Fibroblast of upper back skin (primary cell): ENCODE measurements at regions not wholly inside any gene's neighbourhood (a gene's known extent, or its start where the extent isn't known, plus 50 kb on each side); places are given as distances from the start of the nearest gene placed in this dataset.
A peak's percentile ranks its signal among the peaks of the same experiment; 100 is the strongest.

Source experiments
- DNase-seq: peaks from one replicate; pipeline ENCODE4 v3.0.0-alpha.2; 2013

- peak; percentile 0 for DNase-seq
Observed at GRCh38 chr18:72470391-72470790, 73.8 kb downstream of the CBLN2 start.

- DNase-seq = no peak
Observed at GRCh38 chr18:72468021-72468710, 76.0 kb downstream of the CBLN2 start.

GRCh38 chr18:72460210-72460680, 83.9 kb downstream of the CBLN2 start:
- DNase-seq = peak; percentile 63

GRCh38 chr18:72458271-72458670, 85.9 kb downstream of the CBLN2 start:
- peak; percentile 24 for DNase-seq

GRCh38 chr18:72456802-72457201, 87.3 kb downstream of the CBLN2 start:
- peak; percentile 71 for DNase-seq

GRCh38 chr18:72452328-72452727, 91.8 kb downstream of the CBLN2 start:
- no peak for DNase-seq

- DNase-seq = no peak
Observed at GRCh38 chr18:72444798-72445155, 99.4 kb downstream of the CBLN2 start.

GRCh38 chr18:72444111-72444797, 99.9 kb downstream of the CBLN2 start:
- no peak for DNase-seq

GRCh38 chr18:72436401-72436800, 107.7 kb downstream of the CBLN2 start:
- DNase-seq = no peak

GRCh38 chr18:72433756-72434155, 110.4 kb downstream of the CBLN2 start:
- no peak for DNase-seq

GRCh38 chr18:72427721-72428120, 116.4 kb downstream of the CBLN2 start:
- DNase-seq = peak; percentile 32

GRCh38 chr18:72419914-72420313, 124.2 kb downstream of the CBLN2 start:
- DNase-seq = peak; percentile 67

GRCh38 chr18:72412927-72413326, 131.2 kb downstream of the CBLN2 start:
- DNase-seq = no peak

- no peak for DNase-seq
Observed at GRCh38 chr18:72411261-72411660, 132.9 kb downstream of the CBLN2 start.

- DNase-seq = no peak
Observed at GRCh38 chr18:72410399-72410798, 133.7 kb downstream of the CBLN2 start.

- DNase-seq = no peak
Observed at GRCh38 chr18:72409903-72410302, 134.2 kb downstream of the CBLN2 start.

- no peak for DNase-seq
Observed at GRCh38 chr18:72407048-72407447, 137.1 kb downstream of the CBLN2 start.

GRCh38 chr18:72391951-72392350, 152.2 kb downstream of the CBLN2 start:
- no peak for DNase-seq

- no peak for DNase-seq
Observed at GRCh38 chr18:72391427-72391826, 152.7 kb downstream of the CBLN2 start.

GRCh38 chr18:72378016-72378415, 166.1 kb downstream of the CBLN2 start:
- DNase-seq = no peak

- DNase-seq = no peak
Observed at GRCh38 chr18:72376256-72376655, 167.9 kb downstream of the CBLN2 start.

GRCh38 chr18:72375618-72376017, 168.5 kb downstream of the CBLN2 start:
- peak; percentile 52 for DNase-seq

- no peak for DNase-seq
Observed at GRCh38 chr18:72372076-72372475, 172.1 kb downstream of the CBLN2 start.

GRCh38 chr18:72368308-72368707, 175.8 kb downstream of the CBLN2 start:
- no peak for DNase-seq

- no peak for DNase-seq
Observed at GRCh38 chr18:72360634-72361033, 183.5 kb downstream of the CBLN2 start.
